Astrocyte (in vitro differentiated cells and primary cell): ENCODE measurements at regions not wholly inside any gene's neighbourhood (a gene's known extent, or its start where the extent isn't known, plus 50 kb on each side); places are given as distances from the start of the nearest gene placed in this dataset.
"Not testable (repeated sequence)": the region's sequence is repeated elsewhere in the genome, so short reads cannot be mapped to it uniquely, and the experiment has no call there.

Experiments used
- CTCF ChIP-seq: IDR thresholded peaks from 2 replicates; pipeline ENCODE4 v1.5.1; 2011; ENCODE audit warnings: low read depth, mild to moderate bottlenecking, inconsistent platforms, low read length, moderate library complexity; ENCODE audit not compliant: insufficient read depth
- EZH2 ChIP-seq: IDR thresholded peaks from 2 replicates; pipeline ENCODE4 v1.6.1; 2012; ENCODE audit warnings: mild to moderate bottlenecking, low read length, inconsistent platforms; ENCODE audit not compliant: insufficient read depth

- not testable (repeated sequence) for TF ChIP-seq CTCF, EZH2
Observed at GRCh38 chr5:1601565-1601964, 77.8 kb upstream of the LPCAT1 start.
